ENCODE measurements at regions not wholly inside any gene's neighbourhood (a gene's known extent, or its start where the extent isn't known, plus 50 kb on each side); places are given as distances from the start of the nearest gene placed in this dataset.

DNA sequence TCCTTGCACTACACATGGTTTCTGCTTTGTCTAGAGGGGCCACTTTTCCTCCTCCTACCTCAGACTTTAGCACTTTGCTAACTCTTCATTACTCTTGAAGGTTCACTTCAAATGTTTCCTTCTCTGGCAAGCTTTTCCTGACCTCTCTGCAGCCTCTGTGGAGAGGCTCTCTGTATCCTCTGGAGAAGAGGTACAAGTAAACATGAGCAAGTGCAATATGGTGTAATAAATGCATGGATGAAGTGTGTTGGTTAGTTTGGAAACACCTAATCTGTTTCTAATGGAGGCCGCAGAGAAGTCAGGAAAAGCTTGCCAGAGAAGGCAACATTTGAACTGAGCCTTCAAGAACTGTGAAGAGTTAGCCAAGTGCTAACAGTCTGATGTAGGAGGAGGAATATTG, 329.3 kb downstream of the GRIN2B start:
- TF ChIP-seq, protein P1, sequence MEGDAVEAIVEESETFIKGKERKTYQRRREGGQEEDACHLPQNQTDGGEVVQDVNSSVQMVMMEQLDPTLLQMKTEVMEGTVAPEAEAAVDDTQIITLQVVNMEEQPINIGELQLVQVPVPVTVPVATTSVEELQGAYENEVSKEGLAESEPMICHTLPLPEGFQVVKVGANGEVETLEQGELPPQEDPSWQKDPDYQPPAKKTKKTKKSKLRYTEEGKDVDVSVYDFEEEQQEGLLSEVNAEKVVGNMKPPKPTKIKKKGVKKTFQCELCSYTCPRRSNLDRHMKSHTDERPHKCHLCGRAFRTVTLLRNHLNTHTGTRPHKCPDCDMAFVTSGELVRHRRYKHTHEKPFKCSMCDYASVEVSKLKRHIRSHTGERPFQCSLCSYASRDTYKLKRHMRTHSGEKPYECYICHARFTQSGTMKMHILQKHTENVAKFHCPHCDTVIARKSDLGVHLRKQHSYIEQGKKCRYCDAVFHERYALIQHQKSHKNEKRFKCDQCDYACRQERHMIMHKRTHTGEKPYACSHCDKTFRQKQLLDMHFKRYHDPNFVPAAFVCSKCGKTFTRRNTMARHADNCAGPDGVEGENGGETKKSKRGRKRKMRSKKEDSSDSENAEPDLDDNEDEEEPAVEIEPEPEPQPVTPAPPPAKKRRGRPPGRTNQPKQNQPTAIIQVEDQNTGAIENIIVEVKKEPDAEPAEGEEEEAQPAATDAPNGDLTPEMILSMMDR (IDR thresholded peaks at IDR 0.05; ENCODE audit: low read length, missing control alignments): no peak
- no peak for DNase-seq (ENCODE audit: low read depth)
- H3K4me3 ChIP-seq (replicated peaks; ENCODE audit: low read depth, low read length): no peak overlapping the region

DNA sequence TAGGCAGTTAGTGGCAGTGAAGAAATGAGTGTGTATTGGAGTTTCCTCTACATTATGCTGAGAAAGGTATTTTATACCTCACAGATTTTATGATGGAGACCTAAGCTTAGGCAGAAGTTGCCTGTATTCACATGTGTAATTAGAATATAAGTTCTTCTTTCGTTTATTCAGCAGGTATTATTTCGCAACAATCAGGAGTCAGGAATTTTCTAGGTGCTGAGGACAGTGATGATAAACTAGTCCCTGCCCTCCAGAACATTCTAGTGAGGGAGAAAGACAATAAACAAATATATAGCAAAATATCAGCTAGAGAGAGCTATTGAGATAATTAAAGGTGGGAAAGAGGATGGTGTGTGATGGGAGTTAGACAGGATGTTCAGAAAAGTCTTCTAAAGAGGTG, 345.7 kb downstream of the GRIN2B start:
- TF ChIP-seq, protein P1 (IDR thresholded peaks at IDR 0.05; ENCODE audit: low read length, missing control alignments): no peak
- DNase-seq (ENCODE audit: low read depth): no peak
- H3K4me3 ChIP-seq (replicated peaks; ENCODE audit: low read depth, low read length): no peak overlapping the region

DNA sequence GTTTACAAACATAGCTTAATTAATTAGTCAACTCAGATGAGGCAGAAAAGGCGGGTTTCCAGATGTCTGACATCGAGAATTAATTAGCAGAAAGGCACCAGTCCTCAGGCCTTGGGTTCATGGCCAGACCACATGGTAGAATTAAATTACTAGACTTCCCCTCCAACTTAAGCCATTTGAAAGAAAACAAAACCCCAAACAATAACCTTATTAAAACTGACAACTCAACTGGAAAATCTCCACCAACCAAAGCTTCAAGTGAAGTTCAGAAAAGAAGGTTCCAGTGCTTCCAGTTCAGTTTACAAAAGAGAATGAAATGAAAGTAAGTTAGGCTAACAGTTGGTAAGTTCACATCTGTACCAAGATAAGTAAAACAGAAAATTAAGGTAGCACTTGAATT, 349.5 kb downstream of the GRIN2B start:
- TF ChIP-seq, protein P1 (IDR thresholded peaks at IDR 0.05; ENCODE audit: low read length, missing control alignments): no peak
- no peak overlapping the region for H3K4me3 ChIP-seq (replicated peaks; ENCODE audit: low read depth, low read length)
- no peak for DNase-seq (ENCODE audit: low read depth)

DNA sequence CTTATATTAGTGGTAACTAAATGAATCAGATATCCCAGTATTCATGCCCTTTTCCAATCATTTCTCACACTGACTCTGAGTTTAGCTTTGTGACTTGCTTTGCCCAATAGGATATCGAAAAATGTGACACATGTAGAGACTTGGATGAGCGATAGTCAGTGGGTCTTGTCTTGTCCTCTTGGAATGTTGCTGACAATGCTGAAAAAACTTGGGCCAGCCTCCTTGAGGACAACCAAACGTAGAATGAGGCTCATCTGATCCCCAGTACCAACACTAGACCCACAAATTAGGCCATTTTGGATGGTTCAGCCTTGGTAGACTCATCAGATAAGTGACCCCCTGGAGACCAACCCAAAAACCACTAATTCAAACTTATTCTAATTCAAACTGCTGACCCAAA, 351.0 kb downstream of the GRIN2B start:
- DNase-seq (ENCODE audit: low read depth): no peak
- no peak overlapping the region for H3K4me3 ChIP-seq (replicated peaks; ENCODE audit: low read depth, low read length)
- TF ChIP-seq, protein P1 (IDR thresholded peaks at IDR 0.05; ENCODE audit: low read length, missing control alignments): no peak

DNA sequence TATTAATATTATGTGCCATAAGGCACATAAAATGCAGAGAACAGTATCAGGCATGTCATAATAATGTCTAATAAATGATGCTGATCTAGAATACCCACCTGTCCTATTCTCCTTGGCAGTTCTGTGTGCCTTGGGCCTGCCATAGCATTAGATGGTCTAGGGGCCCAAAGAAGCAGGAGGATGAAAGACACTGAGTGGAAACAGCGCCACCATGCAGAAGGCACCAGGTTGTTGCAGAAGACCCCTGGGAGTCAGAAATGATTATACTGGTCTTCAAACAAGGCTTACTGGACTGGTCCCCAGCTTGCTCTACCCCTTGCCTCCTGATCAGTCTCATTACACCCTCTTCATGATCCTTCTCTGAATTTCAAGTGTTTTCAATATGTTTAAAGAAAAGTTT, 353.3 kb downstream of the GRIN2B start:
- no peak for DNase-seq (ENCODE audit: low read depth)

DNA sequence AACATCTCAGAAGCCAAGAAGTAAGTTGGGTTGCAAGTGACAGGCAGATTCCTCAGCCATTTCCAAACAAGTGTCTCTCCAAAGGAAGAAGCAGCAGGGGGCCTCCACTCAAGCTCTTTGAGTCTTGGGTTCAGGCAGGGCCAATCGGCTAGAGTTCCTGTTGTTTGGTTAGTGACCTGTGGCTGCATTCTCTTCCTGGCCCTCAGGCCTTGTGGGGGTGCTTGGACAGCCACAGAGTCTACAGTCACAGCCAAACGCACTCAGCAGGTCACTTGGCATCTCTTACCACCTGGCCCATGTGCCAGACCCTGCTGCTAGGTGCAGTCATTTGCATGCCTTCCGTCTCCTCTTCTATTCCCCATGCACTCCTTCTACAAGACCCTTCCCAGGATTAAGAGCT, 353.9 kb downstream of the GRIN2B start:
- DNase-seq (ENCODE audit: low read depth): no peak
- no peak overlapping the region for H3K4me3 ChIP-seq (replicated peaks; ENCODE audit: low read depth, low read length)
- TF ChIP-seq, protein P1 (IDR thresholded peaks at IDR 0.05; ENCODE audit: low read length, missing control alignments): no peak

More for the DNA sequence above, 353.3 kb downstream of the GRIN2B start:
- H3K4me3 ChIP-seq (replicated peaks; ENCODE audit: low read depth, low read length): no peak overlapping the region
- TF ChIP-seq, protein P1 (IDR thresholded peaks at IDR 0.05; ENCODE audit: low read length, missing control alignments): no peak

DNA sequence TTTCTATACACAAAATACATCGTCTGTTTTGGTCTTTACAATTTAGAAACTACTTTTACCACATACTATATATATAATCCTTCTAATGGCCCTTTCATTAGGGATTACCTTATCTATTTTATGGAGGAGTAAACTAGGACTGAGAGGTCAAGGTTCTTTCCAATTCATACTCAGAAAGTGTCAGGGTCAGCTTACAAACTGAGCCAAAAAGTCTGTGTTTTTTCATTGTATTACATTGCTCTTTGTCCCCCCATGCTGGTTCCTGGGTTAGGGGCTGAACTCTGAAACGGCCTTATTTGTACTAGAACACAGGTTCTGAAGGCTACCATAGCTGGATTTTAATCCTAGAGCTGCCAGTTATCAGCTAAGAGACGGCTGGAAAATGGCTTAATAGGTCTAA, 368.1 kb downstream of the GRIN2B start:
- DNase-seq (ENCODE audit: low read depth): no peak
- H3K4me3 ChIP-seq (replicated peaks; ENCODE audit: low read depth, low read length): no peak overlapping the region
- TF ChIP-seq, protein P1 (IDR thresholded peaks at IDR 0.05; ENCODE audit: low read length, missing control alignments): no peak
